Left hindlimb (tissue), 1 donor: ENCODE measurements at regions not wholly inside any gene's neighbourhood (a gene's known extent, or its start where the extent isn't known, plus 50 kb on each side); places are given as distances from the start of the nearest gene placed in this dataset.
"Not testable (repeated sequence)": the region's sequence is repeated elsewhere in the genome, so short reads cannot be mapped to it uniquely, and the experiment has no call there.

Experiments used
- DNase-seq: peaks from one replicate; pipeline ENCODE4 v3.0.0-alpha.2; 2018

DNA sequence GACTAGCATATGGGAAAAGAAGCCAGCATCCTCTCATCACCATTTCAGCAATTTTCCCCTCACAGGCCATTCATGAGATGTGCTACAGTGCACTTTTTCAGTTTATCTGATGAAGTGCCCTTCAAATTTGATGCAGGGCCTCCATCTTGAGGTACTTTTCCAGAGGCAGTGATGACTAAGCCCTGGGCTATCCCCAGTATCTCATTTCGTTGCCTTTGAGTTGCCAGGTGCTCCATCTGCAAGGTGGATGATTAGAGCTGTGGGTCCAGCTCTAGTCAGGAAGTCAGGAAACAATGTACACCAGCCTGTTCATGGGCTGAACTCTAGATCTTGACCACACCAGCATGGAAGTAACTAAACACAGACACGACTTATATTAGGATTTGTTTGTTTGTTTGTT is 425.2 kb downstream of the METTL4 start:
- DNase-seq: no peak

- DNase-seq: no peak
These were observed 424.6 kb downstream of the METTL4 start for GRCh38 chr18:2146754-2147153.

DNA sequence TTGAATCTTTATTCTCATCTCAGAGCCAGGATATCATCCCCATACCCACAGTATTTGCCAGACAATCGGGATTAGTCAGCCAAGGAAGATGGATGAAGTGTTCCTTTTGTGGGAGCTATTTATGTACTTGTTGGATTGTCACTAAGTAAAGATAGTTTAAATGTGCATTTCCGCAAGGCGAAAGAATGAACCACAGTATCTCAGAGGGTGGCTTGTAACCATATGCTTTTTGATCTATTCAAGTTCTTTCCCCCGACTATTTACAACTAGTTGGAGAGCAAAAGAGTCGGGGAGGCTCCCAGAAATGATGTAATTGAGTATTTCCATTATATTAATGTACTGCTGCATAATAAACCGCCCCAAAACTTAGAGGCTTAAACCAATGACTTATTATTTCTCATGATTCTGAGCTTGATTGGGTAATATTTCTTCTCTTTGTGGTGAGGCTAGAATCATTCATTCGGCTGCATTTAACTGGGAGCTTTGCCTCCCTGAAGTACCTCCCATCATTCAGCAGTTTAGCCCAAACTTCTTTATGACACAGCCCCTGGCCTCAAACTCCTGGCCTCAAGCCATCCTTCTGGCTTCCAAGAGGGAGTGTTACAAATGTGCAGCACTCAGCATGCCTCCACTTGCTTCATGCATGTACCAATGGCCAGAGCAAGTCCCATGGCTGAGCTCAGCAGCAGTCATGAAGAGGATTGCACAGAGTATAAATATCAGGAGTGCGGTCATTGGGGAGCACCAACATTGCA is 423.7 kb downstream of the METTL4 start:
- DNase-seq: peak; percentile 87

- no peak for DNase-seq
These were observed 422.5 kb downstream of the METTL4 start for GRCh38 chr18:2148823-2149222.

DNA sequence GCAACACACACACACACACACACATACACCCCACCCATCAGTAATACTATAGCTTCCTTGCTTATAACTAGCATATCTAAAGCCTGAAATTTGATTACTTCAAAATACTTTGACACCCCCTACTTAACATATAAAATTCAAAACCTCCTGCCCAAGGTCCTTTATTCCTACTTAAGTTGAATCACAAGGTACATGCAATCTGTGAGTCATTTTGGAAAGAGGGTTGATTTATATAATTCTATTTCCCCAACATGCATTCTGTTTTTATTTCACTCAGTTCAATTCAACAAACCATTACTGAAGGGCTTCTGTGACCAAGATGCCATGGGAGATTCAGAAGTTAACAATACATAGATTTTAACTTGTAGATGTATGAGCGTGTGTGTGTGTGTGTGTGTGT is 420.7 kb downstream of the METTL4 start:
- no peak for DNase-seq

DNA sequence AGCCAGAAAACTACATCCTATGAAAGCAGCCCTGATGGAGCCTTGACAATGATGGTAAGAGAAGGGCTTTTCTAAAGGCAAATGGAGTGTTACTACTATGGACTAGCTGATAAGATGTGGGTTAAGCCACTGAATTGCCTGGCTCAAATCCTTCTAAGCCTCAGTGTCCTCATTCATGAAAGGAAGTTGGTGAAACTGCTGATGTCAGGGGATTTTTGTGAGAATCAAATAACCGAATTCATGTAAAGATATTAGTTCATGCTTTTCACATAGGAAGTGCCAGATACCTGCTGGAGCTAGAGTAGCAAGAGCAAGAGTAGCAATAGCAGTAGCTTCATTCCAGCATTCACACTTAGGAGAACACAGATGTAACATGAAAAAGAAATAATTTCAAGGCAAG is 417.0 kb downstream of the METTL4 start:
- DNase-seq: no peak

DNA sequence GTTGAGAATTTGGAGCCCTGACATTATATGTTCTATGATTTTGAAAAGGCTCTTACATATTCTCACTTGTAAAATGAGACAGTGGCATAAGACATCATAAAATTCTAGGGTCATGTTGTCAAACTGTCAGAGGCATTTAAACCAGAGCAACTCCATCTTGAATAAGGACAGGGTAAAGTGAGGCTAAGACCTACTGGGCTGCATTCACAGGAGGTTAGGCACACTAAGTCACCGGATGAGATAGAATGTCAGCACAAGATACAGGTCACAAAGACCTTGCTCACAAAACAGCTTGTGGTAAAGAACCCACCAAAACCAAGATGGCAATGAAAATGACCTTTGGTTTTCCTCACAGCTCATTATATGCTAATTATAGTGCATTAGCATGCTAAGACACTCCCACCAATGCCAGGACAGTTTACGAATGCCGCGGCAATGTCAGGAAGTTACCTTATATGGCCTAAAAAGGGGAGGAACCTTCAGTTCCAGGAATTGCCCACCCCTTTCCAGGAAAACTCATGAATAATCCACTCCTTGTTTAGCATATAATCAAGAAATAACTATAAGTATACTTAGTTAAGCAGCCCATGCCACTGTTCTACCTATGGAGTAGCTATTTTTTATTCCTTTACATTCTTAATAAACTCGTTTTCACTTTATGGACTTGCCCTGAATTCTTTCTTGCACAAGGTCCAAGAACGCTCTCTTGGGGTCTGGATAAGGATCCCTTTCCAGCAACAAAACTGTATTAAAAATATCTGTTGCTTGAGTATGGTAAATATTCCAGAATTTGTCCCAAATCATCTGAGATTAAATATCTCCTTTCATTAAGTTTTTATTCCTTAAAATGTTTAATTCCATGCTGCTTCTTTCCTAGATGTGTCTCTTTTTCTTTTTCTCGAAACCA is 406.4 kb downstream of the METTL4 start:
- DNase-seq: no peak

- DNase-seq: not testable (repeated sequence)
These were observed 404.4 kb downstream of the METTL4 start for GRCh38 chr18:2166876-2167275.

DNA sequence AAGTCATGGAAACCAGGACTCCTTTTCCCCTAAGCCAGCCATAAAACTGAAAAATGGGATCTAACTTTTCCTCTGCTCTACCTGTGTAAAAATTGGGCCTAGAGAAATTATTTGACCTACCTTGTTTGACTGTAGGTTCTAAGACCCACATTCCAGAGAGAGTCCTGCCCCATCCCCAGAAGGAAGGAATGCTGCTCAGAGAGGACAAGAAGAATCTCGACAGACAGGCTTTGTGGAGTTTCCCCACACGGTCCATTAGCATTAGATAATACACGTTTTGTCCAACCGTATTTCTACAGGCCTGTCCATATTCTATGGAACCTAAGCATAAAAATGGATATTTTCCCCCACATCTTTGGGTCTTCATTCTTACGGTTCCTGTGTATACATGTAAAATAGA is 403.3 kb downstream of the METTL4 start:
- no peak for DNase-seq

GRCh38 chr18:2169656-2170055 is 401.6 kb downstream of the METTL4 start:
- no peak for DNase-seq

GRCh38 chr18:2171840-2172625 is 399.3 kb downstream of the METTL4 start:
- no peak for DNase-seq

- no peak for DNase-seq
These were observed 398.4 kb downstream of the METTL4 start for GRCh38 chr18:2172881-2173280.

DNA sequence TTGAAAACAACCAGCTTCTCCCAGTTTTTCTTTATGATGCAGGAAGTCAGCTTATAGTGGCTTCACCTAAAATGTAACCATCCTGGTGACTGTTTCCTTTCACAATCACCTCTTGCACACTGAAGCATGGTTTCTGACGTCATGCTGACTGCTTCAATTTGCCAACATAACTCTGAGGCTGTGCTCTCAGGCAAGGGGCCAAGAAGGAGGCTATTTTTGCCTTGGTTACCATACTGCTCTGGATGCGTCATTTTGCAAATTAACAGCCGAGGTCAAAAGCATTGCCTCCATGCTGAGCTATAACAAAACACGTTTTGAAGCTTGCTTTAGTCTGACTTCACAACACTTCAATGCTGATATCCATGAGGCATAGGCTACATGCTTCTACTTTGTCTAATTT is 397.8 kb downstream of the METTL4 start:
- peak; percentile 39 for DNase-seq

DNA sequence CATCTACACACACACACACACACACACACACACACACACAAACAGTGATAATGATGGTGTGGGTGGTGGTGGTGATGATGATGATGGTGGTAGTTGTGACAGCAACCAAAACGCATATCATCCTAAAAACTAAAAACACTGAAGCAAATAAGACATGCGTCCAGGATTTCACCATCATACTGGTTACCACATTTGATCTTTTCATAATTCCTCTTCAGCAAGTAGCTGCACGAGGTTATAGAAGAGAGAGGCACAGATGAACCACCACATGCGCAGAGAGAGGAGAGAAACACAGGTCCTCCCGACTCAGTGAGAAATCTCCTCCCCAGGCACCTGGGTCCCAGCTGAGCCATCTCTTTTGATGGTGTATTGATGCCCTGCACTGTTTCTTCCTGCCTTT is 393.3 kb downstream of the METTL4 start:
- no peak for DNase-seq

DNA sequence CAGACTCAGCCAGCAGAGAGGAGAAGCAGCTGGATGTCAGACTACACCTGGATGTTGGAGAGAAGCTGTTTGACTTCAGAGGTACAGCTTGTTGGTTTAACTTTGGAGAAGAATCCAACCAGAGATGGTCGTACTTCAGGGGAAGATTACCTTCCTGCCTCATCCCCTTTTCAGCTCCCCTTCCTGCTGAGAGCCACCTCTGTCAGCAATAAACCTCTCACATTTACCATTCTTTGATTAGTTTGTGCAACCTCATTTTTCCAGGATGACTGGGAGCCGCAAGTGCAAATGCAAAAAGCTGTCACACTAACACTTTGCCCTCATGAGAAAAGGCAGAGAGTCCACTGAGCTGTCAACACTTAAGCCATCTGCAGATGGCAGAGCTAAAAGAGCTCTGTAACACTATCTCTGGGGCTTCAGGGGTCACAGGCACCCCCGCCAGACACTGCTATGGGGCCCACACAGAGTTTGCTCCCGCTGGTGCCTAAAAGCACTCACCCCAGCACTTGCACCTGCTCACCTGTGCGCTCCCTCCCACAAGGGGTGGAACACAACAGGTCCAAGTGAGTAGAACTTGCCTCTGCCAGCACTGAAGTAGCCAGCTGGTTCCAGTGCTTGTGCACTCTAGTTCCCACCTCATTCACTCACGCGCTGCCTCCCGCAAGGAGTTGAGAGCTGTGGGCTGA is 391.7 kb downstream of the METTL4 start:
- DNase-seq: no peak

GRCh38 chr18:2180586-2180985 is 390.7 kb downstream of the METTL4 start:
- DNase-seq: no peak

GRCh38 chr18:2183432-2183831 is 387.9 kb downstream of the METTL4 start:
- DNase-seq: no peak

DNA sequence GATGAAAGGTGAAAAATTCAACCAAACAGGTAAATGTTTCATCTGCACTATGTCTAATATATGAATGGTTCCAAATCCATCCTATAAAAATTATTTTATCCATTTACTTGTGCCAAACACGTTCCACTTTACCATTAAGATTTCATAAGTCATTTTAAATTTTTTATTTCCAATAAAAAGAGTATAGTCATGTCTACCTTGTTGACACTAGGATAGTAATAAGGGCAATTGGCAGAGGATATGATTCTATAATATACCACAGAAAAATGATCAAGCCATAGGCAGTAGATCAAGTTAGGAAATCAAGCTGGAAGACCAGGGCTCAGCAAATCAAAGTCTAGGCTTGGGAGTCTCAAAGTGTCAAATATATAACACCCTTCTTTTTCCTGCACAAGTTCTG is 384.3 kb downstream of the METTL4 start:
- DNase-seq: no peak

DNA sequence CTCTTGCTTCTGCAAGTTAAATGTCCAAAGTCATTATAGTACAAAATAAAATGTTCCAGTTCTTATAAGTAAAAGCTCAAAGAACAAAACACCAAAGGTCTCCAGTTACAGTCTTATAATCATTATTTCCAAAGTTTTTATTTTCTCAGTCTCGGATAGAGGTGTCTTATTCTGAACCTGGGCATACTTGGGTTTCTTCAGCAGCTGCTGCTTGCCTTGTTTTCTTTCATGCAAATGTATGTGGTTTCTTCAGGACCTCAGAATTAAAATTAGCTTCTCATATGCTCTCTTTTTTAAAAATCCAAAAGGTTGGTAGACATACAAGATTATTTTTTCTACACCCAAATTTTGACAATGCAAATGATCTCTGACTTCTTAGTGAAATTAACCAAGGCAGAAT is 383.0 kb downstream of the METTL4 start:
- no peak for DNase-seq

DNA sequence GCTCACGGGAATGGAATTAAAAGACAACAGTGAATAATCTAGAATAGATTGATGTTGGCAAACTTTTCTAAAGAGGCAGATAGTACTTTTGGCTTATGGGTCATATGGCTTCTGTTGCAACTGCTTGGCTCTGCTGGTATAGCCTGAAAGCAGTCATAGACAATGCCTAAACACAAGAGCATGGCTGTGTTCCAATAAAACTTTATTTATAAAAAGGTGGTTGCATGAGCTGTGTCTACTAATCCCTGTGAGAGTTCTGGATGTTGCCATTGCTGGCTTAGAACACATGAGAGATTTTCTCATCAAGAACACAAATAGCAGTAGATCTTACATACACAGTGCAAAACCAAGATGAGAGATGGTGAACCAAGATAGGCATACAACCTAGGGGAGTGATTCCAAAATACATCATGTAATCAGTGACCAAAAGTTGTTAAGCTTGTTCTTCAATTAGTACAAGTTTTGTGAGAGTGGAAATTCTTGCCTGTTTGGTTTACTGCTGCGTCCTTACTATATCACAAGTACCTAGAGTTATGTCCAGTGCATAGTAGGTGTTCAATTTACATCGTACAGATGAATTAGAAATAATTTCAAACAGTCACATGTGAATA is 380.0 kb downstream of the METTL4 start:
- no peak for DNase-seq

- no peak for DNase-seq
These were observed 378.7 kb downstream of the METTL4 start for GRCh38 chr18:2192562-2192961.

GRCh38 chr18:2197946-2198345 is 373.4 kb downstream of the METTL4 start:
- no peak for DNase-seq
